H1 (cell line): ENCODE measurements at regions not wholly inside any gene's neighbourhood (a gene's known extent, or its start where the extent isn't known, plus 50 kb on each side); places are given as distances from the start of the nearest gene placed in this dataset.
"Not testable (repeated sequence)": the region's sequence is repeated elsewhere in the genome, so short reads cannot be mapped to it uniquely, and the experiment has no call there.

Source experiments
- CTCF ChIA-PET: fragments of 300-600 bp; sonication (Branson Sonifier 250); formaldehyde crosslinking; loops from one replicate; lab custom pipeline; 2021; ENCODE audit not compliant: partially characterized antibody; lab: Charles Lee
- POLR2A ChIA-PET: fragments of 300-600 bp; sonication (Branson Sonifier 250); formaldehyde crosslinking; loops from one replicate; lab custom pipeline; 2021; ENCODE audit warnings: inconsistent platforms; ENCODE audit not compliant: partially characterized antibody; lab: Charles Lee
- DNase-seq, 2 experiments: peaks; one replicate each; pipeline versions ENCODE4 v3.0.0 to v3.0.0-alpha.2; 2010 to 2022; ENCODE audit warnings: low spot score in 2 of 2, low read depth in 1 of 2, mixed read lengths in 1 of 2
- FAIRE-seq: peaks from 2 replicates; lab custom pipeline; 2011; peaks lifted over from hg19 to GRCh38; lab: Jason Lieb, UNC
- H2AFZ ChIP-seq: 2 replicates; pipeline ENCODE4 v1.8.1; 2012; ENCODE audit warnings: low read length, inconsistent platforms
- H2AK5ac ChIP-seq: 2 replicates; pipeline ENCODE4 v1.6.1; 2013; ENCODE audit warnings: low read depth, low read length
- H2BK120ac ChIP-seq: replicated peaks from 2 replicates; pipeline ENCODE3; 2013; ENCODE audit warnings: low read depth, low read length, inconsistent platforms
- H2BK12ac ChIP-seq: 2 replicates; pipeline ENCODE4 v1.6.1; 2013; ENCODE audit warnings: low read depth, low read length
- H2BK15ac ChIP-seq: 2 replicates; pipeline ENCODE4 v1.6.1; 2013; ENCODE audit warnings: low read length
- H2BK20ac ChIP-seq: 2 replicates; pipeline ENCODE4 v1.6.1; 2013; ENCODE audit warnings: low read length
- H2BK5ac ChIP-seq: 2 replicates; pipeline ENCODE4 v1.6.1; 2013; ENCODE audit warnings: low read depth, low read length
- H3K14ac ChIP-seq: 2 replicates; pipeline ENCODE4 v1.6.1; 2013; ENCODE audit warnings: inconsistent platforms; ENCODE audit not compliant: insufficient read length
- H3K18ac ChIP-seq: 2 replicates; pipeline ENCODE4 v1.6.1; 2013; ENCODE audit warnings: low read length; ENCODE audit errors: extremely low read depth
- H3K23ac ChIP-seq: 2 replicates; pipeline ENCODE4 v1.6.1; 2013; ENCODE audit warnings: inconsistent platforms; ENCODE audit not compliant: insufficient read length
- H3K23me2 ChIP-seq: 2 replicates; pipeline ENCODE4 v1.6.1; 2013; ENCODE audit warnings: low read depth, low read length
- H3K27ac ChIP-seq: 2 replicates; pipeline ENCODE4 v1.6.1; 2011; ENCODE audit warnings: low read depth, low read length, inconsistent platforms
- H3K27me3 ChIP-seq, 4 experiments: replicated peaks in 1 of 4; 1 replicate in 1 of 4; 2 replicates in 3 of 4; pipeline versions ENCODE4 v1.6.1 to v1.8.1; 2011 to 2013; ENCODE audit warnings: low read length in 3 of 4, mild to moderate bottlenecking in 3 of 4, inconsistent platforms in 2 of 4, mixed read lengths in 2 of 4, moderate library complexity in 1 of 4; ENCODE audit not compliant: control insufficient read depth in 3 of 4, insufficient read depth in 3 of 4; ENCODE audit errors: extremely low read depth in 1 of 4
- H3K36me3 ChIP-seq, 4 experiments: 2 replicates each; pipeline versions ENCODE4 v1.6.1 to v1.8.1; 2011 to 2013; ENCODE audit warnings: mild to moderate bottlenecking in 4 of 4, low read length in 3 of 4, moderate library complexity in 2 of 4, control low read depth in 1 of 4, inconsistent platforms in 1 of 4; ENCODE audit not compliant: insufficient read depth in 4 of 4, control insufficient read depth in 2 of 4
- H3K4ac ChIP-seq: replicated peaks from 2 replicates; pipeline ENCODE3; 2013; ENCODE audit warnings: low read length, low read depth, mixed read lengths, inconsistent platforms; ENCODE audit not compliant: insufficient read length
- H3K4me1 ChIP-seq, 4 experiments: replicated peaks in 1 of 4; 1 replicate in 1 of 4; 2 replicates in 3 of 4; pipeline versions ENCODE4 v1.6.1 to v1.8.1; 2011 to 2013; ENCODE audit warnings: low read length in 3 of 4, inconsistent platforms in 2 of 4, mixed read lengths in 1 of 4; ENCODE audit not compliant: insufficient read depth in 4 of 4, control insufficient read depth in 3 of 4
- H3K4me2 ChIP-seq, 2 experiments: 2 replicates each; pipeline versions ENCODE4 v1.6.1 to v1.8.1; 2011 to 2013; ENCODE audit warnings: low read depth in 2 of 2, low read length in 2 of 2, control low read depth in 1 of 2, inconsistent platforms in 1 of 2, mild to moderate bottlenecking in 1 of 2; ENCODE audit not compliant: insufficient read depth in 1 of 2
- H3K4me3 ChIP-seq, 4 experiments: fragments of 200-600, 300-600 bp in 1 of 4; sonication (generic), shearing (Covaris generic), sonication (Bioruptor Twin) in 1 of 4; 2 replicates each; pipeline versions ENCODE4 v1.5.1 to v1.8.1; 2011 to 2016; ENCODE audit warnings: low read length in 4 of 4, low read depth in 3 of 4, control low read depth in 2 of 4, inconsistent platforms in 2 of 4, mild to moderate bottlenecking in 2 of 4, mixed read lengths in 1 of 4, moderate library complexity in 1 of 4; ENCODE audit not compliant: insufficient read depth in 2 of 4; ENCODE audit errors: extremely low read depth in 1 of 4
- H3K56ac ChIP-seq: replicated peaks from 2 replicates; pipeline ENCODE3; 2013; ENCODE audit warnings: low read depth, mild to moderate bottlenecking, mixed read lengths, low read length, inconsistent platforms; ENCODE audit not compliant: insufficient read length
- H3K79me1 ChIP-seq: 2 replicates; pipeline ENCODE4 v1.6.1; 2013; ENCODE audit warnings: low read depth, low read length, control low read depth
- H3K79me2 ChIP-seq, 2 experiments: 2 replicates each; pipeline versions ENCODE4 v1.6.1 to v1.8.1; 2012 to 2013; ENCODE audit warnings: low read length in 2 of 2, mild to moderate bottlenecking in 2 of 2, inconsistent platforms in 1 of 2; ENCODE audit not compliant: insufficient read depth in 2 of 2, control insufficient read depth in 1 of 2
- H3K9ac ChIP-seq, 4 experiments: replicated peaks in 1 of 4; 1 replicate in 1 of 4; 2 replicates in 3 of 4; pipeline versions ENCODE4 v1.6.1 to v1.8.1; 2011 to 2013; ENCODE audit warnings: low read depth in 3 of 4, low read length in 3 of 4, control low read depth in 2 of 4, mild to moderate bottlenecking in 2 of 4, moderate library complexity in 2 of 4, inconsistent platforms in 1 of 4; ENCODE audit errors: extremely low read depth in 1 of 4
- H3K9me3 ChIP-seq, 2 experiments: 2 replicates each; pipeline versions ENCODE4 v1.6.1 to v1.8.1; 2012 to 2013; ENCODE audit warnings: mild to moderate bottlenecking in 2 of 2, moderate library complexity in 2 of 2, control low read depth in 1 of 2, inconsistent platforms in 1 of 2, low read depth in 1 of 2, low read length in 1 of 2, mixed read lengths in 1 of 2; ENCODE audit not compliant: insufficient read depth in 2 of 2
- H4K20me1 ChIP-seq, 2 experiments: replicated peaks in 1 of 2; 2 replicates each; pipeline versions ENCODE3 to v1.8.1; 2011 to 2013; ENCODE audit warnings: inconsistent platforms in 2 of 2, low read length in 2 of 2, mild to moderate bottlenecking in 1 of 2; ENCODE audit not compliant: insufficient read depth in 2 of 2, control insufficient read depth in 1 of 2
- H4K5ac ChIP-seq: 2 replicates; pipeline ENCODE4 v1.6.1; 2013; ENCODE audit warnings: low read length, low read depth, mixed read lengths, inconsistent platforms; ENCODE audit not compliant: insufficient read length
- H4K8ac ChIP-seq: 2 replicates; pipeline ENCODE4 v1.8.0; 2013; ENCODE audit warnings: mild to moderate bottlenecking, moderate library complexity, low read length, inconsistent platforms; ENCODE audit not compliant: insufficient read depth; ENCODE audit errors: extremely low read depth
- H4K91ac ChIP-seq: replicated peaks from 2 replicates; pipeline ENCODE3; 2013; ENCODE audit warnings: low read length, mixed read lengths, inconsistent platforms; ENCODE audit not compliant: insufficient read length
- WGBS, 2 experiments: shearing (Covaris generic) in 1 of 2; methylation state at CpG; one replicate each; pipeline versions ENCODE4 v1.1.6 to v1.1.7; 2013 to 2015; ENCODE audit warnings: low lambda C conversion rate in 2 of 2, mixed read lengths in 2 of 2, inconsistent platforms in 1 of 2, low coverage in 1 of 2, missing lambda C conversion rate in 1 of 2; ENCODE audit not compliant: insufficient replicate concordance in 2 of 2, insufficient coverage in 1 of 2, insufficient read length in 1 of 2; ENCODE audit errors: extremely low coverage in 1 of 2, missing lambda C conversion rate in 1 of 2; 5-methylcytosine and 5-hydroxymethylcytosine counted together

- CTCF ChIA-PET, H2BK12ac ChIP-seq, POLR2A ChIA-PET, H2AFZ ChIP-seq, H3K9ac ChIP-seq, H4K91ac ChIP-seq, H3K79me2 ChIP-seq, H3K4ac ChIP-seq, H3K18ac ChIP-seq, H3K4me1 ChIP-seq, H3K27me3 ChIP-seq, DNase-seq, H3K9me3 ChIP-seq, H3K79me1 ChIP-seq, H3K23ac ChIP-seq, H4K20me1 ChIP-seq, H3K36me3 ChIP-seq, H4K5ac ChIP-seq, H2BK5ac ChIP-seq, FAIRE-seq, H2BK20ac ChIP-seq, H2BK15ac ChIP-seq, H4K8ac ChIP-seq, H3K4me2 ChIP-seq, H2AK5ac ChIP-seq, H3K14ac ChIP-seq, H3K4me3 ChIP-seq, H3K56ac ChIP-seq, H2BK120ac ChIP-seq, H3K27ac ChIP-seq, H3K23me2 ChIP-seq: not testable (repeated sequence)
- 83% methylated on average over 1 of the region's 1 CpG; no CpG with 5 or more reads in 1 of the 2 experiments for WGBS, 2 experiments
These were observed 334.3 kb downstream of the C12orf75 start for GRCh38 chr12:105664765-105665164.
